ENCODE measurements at regions not wholly inside any gene's neighbourhood (a gene's known extent, or its start where the extent isn't known, plus 50 kb on each side); places are given as distances from the start of the nearest gene placed in this dataset.
"Not testable (repeated sequence)": the region's sequence is repeated elsewhere in the genome, so short reads cannot be mapped to it uniquely, and the experiment has no call there.

DNA sequence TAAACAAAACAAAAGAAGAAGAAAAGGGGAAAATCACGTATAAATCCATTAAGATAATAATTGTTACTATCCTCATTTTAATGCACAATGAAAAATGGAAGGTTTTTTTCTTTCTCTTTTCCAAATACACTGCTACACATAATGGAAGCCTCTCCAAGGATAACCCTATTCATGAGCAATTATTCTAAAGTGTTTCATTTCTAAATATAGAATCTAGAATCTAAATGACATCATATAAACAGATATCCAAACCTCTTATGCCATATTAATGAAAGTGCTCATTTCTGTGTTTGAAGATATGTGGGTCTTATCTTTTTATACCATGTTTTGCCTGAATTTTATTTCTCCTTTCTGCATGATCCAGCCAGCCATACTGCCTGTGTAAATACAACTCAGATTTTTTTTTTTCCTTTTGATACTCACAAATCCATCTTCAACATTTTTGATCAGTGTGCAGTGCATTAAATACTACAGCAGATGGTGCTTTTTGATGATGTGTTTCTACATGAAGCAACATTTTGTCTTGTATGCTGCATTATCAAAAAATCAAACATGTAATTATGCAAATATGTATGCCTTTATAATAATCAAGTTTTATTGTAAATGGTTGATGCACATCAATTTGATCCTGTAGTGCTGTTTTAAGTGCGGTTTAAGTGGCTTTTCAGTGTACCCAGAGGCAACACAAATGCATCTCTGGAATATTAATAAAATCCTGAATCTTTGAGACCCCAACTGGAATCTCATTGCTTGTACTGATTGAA is 625.6 kb upstream of the PTBP2 start:
- Histone ChIP-seq H3K4me3 (ENCODE audit: low read length) (no peak overlapping the region), H3K36me3 (ENCODE audit: control insufficient read depth, insufficient read depth, low read length) (no peaks in the 10 kb centered on the region), H3K4me1 (ENCODE audit: control insufficient read depth, insufficient read depth, low read length) (no peaks in the 10 kb centered on the region), H3K9me3 (ENCODE audit: control insufficient read depth, insufficient read depth, low read length) (no peaks in the 10 kb centered on the region), H3K27me3 (ENCODE audit: control insufficient read depth, insufficient read depth, low read length) (no peaks in the 10 kb centered on the region), H3K27ac (ENCODE audit: low read length) (no peak overlapping the region)
- WGBS (ENCODE audit: insufficient coverage, insufficient read length): no CpG with 5 or more reads among the region's 2 CpGs
- no peak for DNase-seq (ENCODE audit: low read depth, low spot score)

DNA sequence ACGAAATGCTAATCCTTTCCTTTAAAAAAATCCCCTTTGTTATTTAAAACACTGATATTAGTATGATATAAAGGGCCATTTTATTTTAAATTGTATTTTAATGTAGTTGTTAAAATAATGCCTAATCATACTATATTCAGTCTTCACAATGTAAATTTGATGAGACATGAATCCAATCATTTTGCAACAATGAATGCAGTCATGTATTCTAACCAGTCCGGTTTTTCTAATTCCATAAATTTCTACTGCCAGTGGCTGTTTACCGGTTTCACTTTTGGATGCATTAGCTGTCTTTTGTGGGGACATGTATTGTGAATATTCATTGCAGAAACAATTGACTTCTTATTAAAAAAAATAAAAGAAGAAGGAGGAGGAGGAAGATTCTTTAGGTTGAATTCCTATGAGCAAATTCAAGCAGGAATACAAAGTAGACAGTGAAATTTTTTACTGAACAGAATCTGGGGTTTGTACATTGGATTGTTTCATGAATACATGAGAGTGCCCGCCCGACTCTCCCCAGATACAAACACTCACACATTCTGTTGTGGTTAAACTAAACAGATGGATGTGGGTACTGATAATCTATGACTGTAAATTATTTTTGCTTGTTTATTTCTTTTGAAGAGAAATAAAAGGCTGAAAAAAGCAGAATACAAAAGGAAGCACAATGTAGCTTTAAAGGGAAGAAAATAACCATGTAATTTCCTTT is 624.8 kb upstream of the PTBP2 start:
- WGBS (ENCODE audit: insufficient coverage, insufficient read length): no CpG with 5 or more reads among the region's 5 CpGs
- Histone ChIP-seq H3K4me3 (ENCODE audit: low read length) (no peak overlapping the region), H3K27me3 (ENCODE audit: control insufficient read depth, insufficient read depth, low read length) (no peaks in the 10 kb centered on the region), H3K36me3 (ENCODE audit: control insufficient read depth, insufficient read depth, low read length) (no peaks in the 10 kb centered on the region), H3K9me3 (ENCODE audit: control insufficient read depth, insufficient read depth, low read length) (no peaks in the 10 kb centered on the region), H3K27ac (ENCODE audit: low read length) (no peak overlapping the region), H3K4me1 (ENCODE audit: control insufficient read depth, insufficient read depth, low read length) (no peaks in the 10 kb centered on the region)
- DNase-seq (ENCODE audit: low read depth, low spot score): no peak

DNA sequence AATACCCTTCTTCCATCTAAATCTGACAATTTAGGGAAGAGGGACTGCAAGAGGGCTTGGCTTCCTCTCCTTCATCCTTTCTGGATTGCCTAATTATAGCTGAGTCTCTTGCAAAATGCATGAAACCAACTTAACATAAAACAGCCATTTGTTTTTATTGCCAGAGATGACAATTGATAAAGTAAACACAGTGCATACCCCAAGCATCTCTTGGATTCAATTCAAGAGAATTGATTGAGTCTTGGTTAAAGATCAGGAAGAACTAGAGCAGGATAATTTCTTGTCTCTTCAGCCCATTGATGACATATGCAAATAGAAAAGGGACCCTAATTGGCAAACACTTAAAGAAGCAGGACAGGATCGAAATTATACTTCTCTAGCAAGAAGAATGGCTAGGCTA is 617.1 kb upstream of the PTBP2 start:
- H3K4me1 ChIP-seq (ENCODE audit: control insufficient read depth, insufficient read depth, low read length): no peaks in the 10 kb centered on the region
- H3K27me3 ChIP-seq (ENCODE audit: control insufficient read depth, insufficient read depth, low read length): no peaks in the 10 kb centered on the region
- H3K36me3 ChIP-seq (ENCODE audit: control insufficient read depth, insufficient read depth, low read length): no peaks in the 10 kb centered on the region
- H3K27ac ChIP-seq (ENCODE audit: low read length): no peak overlapping the region
- no peaks in the 10 kb centered on the region for H3K9me3 ChIP-seq (ENCODE audit: control insufficient read depth, insufficient read depth, low read length)
- no CpG with 5 or more reads among the region's 1 CpG for WGBS (ENCODE audit: insufficient coverage, insufficient read length)
- no peak for DNase-seq (ENCODE audit: low read depth, low spot score)
- no peak overlapping the region for H3K4me3 ChIP-seq (ENCODE audit: low read length)

DNA sequence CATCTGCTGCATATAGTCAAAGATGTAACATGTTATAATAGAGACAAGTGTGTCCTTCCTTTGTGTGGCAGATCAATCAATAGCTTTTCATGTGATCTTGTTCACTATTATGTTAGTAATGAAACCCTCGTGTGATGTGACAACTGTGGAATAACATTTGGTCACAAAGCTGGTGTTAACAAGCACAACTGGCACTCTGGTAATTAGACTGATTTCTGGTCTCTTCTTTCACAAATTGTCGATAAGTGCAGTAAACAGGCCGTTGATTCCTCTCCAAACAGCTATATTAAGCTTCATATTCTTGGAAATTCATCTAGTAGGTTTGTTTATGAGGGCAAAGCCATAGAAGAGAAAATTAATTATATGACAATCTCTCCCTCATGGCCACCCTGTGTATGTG is 616.7 kb upstream of the PTBP2 start:
- DNase-seq (ENCODE audit: low read depth, low spot score): no peak
- H3K9me3 ChIP-seq (ENCODE audit: control insufficient read depth, insufficient read depth, low read length): no peaks in the 10 kb centered on the region
- no CpG with 5 or more reads among the region's 3 CpGs for whole genome bisulfite sequencing (ENCODE audit: insufficient coverage, insufficient read length)
- no peaks in the 10 kb centered on the region for H3K27me3 ChIP-seq (ENCODE audit: control insufficient read depth, insufficient read depth, low read length)
- H3K36me3 ChIP-seq (ENCODE audit: control insufficient read depth, insufficient read depth, low read length): no peaks in the 10 kb centered on the region
- H3K27ac ChIP-seq (ENCODE audit: low read length): no peak overlapping the region
- H3K4me3 ChIP-seq (ENCODE audit: low read length): no peak overlapping the region
- no peaks in the 10 kb centered on the region for H3K4me1 ChIP-seq (ENCODE audit: control insufficient read depth, insufficient read depth, low read length)

DNA sequence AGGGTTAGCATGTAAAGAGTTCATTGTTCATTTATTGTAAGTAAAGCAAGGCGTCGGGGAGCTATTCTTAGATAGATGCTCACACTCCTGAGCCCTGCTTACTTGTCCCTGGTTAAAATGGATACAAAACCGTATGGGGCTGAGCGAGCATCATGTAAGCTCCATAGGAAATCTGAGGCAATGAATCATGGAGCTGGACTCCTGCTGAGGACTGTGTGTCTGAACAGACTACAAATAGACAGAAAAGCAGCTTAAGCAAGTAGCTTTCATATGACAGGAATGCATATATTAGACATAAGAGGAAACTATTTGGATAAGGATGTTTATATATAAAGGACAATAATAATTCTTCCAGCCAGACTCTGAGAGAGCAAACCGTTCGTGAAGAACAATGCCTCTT is 604.9 kb upstream of the PTBP2 start:
- no peak overlapping the region for H3K4me3 ChIP-seq (ENCODE audit: low read length)
- H3K9me3 ChIP-seq (ENCODE audit: control insufficient read depth, insufficient read depth, low read length): no peaks in the 10 kb centered on the region
- no peaks in the 10 kb centered on the region for H3K27me3 ChIP-seq (ENCODE audit: control insufficient read depth, insufficient read depth, low read length)
- no CpG with 5 or more reads among the region's 6 CpGs for WGBS (ENCODE audit: insufficient coverage, insufficient read length)
- H3K27ac ChIP-seq (ENCODE audit: low read length): no peak overlapping the region
- DNase-seq (ENCODE audit: low read depth, low spot score): no peak
- no peaks in the 10 kb centered on the region for H3K4me1 ChIP-seq (ENCODE audit: control insufficient read depth, insufficient read depth, low read length)
- no peaks in the 10 kb centered on the region for H3K36me3 ChIP-seq (ENCODE audit: control insufficient read depth, insufficient read depth, low read length)

DNA sequence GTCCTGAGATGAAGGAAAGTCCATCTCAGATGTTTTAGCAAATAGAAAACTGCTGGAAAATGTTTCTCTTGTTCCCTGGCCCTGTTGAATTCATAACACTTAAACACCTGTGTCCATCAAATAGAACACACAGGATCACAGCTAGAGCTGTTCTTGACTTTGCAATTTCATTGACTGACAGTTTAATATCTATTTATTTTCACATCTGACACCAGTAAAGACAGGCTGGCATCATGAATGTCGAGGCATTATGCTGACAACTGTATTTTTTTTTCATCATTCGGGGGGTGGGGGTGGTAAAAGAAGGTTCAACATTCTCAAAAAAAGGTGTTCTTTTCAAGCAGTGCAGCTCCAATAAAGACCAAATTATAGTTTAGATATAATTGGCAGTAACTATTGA is 591.2 kb upstream of the PTBP2 start:
- DNase-seq (ENCODE audit: low read depth, low spot score): no peak
- no CpG with 5 or more reads among the region's 2 CpGs for WGBS (ENCODE audit: insufficient coverage, insufficient read length)

DNA sequence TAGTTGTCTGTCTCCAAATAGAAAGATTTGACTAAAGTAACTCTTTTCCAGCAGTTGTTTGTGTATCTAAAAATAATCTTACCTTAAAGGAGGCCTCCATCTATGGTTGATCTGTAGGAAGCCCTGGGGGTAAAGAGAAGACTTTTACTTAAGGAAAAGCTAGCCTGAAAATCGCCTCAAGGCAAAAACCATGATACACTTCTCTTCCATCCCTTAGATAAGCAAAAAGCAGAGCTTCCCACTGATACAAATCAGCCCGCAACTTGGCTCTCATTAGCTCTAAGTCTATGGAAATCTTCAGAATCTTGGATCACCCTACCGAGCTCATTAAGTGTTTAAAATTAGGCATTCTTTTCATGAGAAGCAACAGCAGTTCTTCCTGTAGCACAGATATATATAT is 576.9 kb upstream of the PTBP2 start:
- no peaks in the 10 kb centered on the region for H3K4me1 ChIP-seq (ENCODE audit: control insufficient read depth, insufficient read depth, low read length)

More for the DNA sequence above, 591.2 kb upstream of the PTBP2 start:
- Histone ChIP-seq H3K9me3 (ENCODE audit: control insufficient read depth, insufficient read depth, low read length) (no peaks in the 10 kb centered on the region), H3K4me1 (ENCODE audit: control insufficient read depth, insufficient read depth, low read length) (no peaks in the 10 kb centered on the region), H3K4me3 (ENCODE audit: low read length) (no peak overlapping the region), H3K27me3 (ENCODE audit: control insufficient read depth, insufficient read depth, low read length) (no peaks in the 10 kb centered on the region), H3K27ac (ENCODE audit: low read length) (no peak overlapping the region), H3K36me3 (ENCODE audit: control insufficient read depth, insufficient read depth, low read length) (no peaks in the 10 kb centered on the region)

DNA sequence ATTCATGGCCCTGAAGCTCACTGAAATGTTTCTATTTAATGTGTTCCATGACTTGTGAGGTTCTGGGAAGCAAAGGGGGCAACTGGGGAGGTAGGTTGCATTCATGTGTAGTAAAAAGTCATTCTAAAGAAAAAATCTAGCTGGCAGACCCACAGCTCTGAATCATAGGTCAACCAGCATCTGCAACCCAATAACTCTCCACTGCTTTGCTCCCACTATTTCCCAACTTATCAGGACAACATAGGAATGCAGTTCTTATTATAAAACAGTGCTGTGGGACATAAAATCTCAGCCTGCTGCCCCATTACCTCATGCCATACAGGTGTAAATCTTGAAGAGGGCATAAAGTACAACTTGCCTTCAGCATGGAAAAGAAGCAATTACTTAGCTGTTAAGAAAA is 576.1 kb upstream of the PTBP2 start:
- H3K4me3 ChIP-seq (ENCODE audit: low read length): no peak overlapping the region
- no peaks in the 10 kb centered on the region for H3K4me1 ChIP-seq (ENCODE audit: control insufficient read depth, insufficient read depth, low read length)
- DNase-seq (ENCODE audit: low read depth, low spot score): no peak
- H3K9me3 ChIP-seq (ENCODE audit: control insufficient read depth, insufficient read depth, low read length): no peaks in the 10 kb centered on the region
- H3K27ac ChIP-seq (ENCODE audit: low read length): no peak overlapping the region
- no peaks in the 10 kb centered on the region for H3K36me3 ChIP-seq (ENCODE audit: control insufficient read depth, insufficient read depth, low read length)
- H3K27me3 ChIP-seq (ENCODE audit: control insufficient read depth, insufficient read depth, low read length): no peaks in the 10 kb centered on the region

More for the DNA sequence above, 576.9 kb upstream of the PTBP2 start:
- WGBS (ENCODE audit: insufficient coverage, insufficient read length): no CpG with 5 or more reads among the region's 3 CpGs
- no peaks in the 10 kb centered on the region for H3K27me3 ChIP-seq (ENCODE audit: control insufficient read depth, insufficient read depth, low read length)
- no peaks in the 10 kb centered on the region for H3K9me3 ChIP-seq (ENCODE audit: control insufficient read depth, insufficient read depth, low read length)
- DNase-seq (ENCODE audit: low read depth, low spot score): no peak
- no peaks in the 10 kb centered on the region for H3K36me3 ChIP-seq (ENCODE audit: control insufficient read depth, insufficient read depth, low read length)
- H3K4me3 ChIP-seq (ENCODE audit: low read length): no peak overlapping the region
- no peak overlapping the region for H3K27ac ChIP-seq (ENCODE audit: low read length)

DNA sequence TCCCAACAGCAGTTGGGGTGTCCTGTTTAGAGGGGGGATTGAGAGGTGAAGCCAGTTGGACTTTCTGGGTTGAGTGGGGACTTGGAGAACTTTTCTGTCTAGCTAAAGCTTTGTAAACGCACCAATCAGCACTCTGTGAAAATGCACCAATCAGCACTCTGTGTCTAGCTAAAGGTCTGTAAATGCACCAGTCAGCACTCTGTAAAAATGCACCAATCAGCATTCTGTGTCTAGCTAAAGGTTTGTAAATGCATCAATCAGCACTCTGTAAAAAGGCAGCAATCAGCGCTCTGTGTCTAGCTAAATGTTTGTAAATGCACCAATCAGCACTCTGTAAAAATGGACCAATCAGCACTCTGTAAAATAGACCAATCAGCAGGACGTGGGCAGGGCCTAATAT is 568.6 kb upstream of the PTBP2 start:
- not testable (repeated sequence) for DNase-seq (ENCODE audit: low read depth, low spot score); H3K36me3 ChIP-seq (ENCODE audit: control insufficient read depth, insufficient read depth, low read length); H3K4me3 ChIP-seq (ENCODE audit: low read length); H3K27me3 ChIP-seq (ENCODE audit: control insufficient read depth, insufficient read depth, low read length); H3K4me1 ChIP-seq (ENCODE audit: control insufficient read depth, insufficient read depth, low read length); H3K9me3 ChIP-seq (ENCODE audit: control insufficient read depth, insufficient read depth, low read length); H3K27ac ChIP-seq (ENCODE audit: low read length)
- no CpG with 5 or more reads among the region's 3 CpGs for WGBS (ENCODE audit: insufficient coverage, insufficient read length)

DNA sequence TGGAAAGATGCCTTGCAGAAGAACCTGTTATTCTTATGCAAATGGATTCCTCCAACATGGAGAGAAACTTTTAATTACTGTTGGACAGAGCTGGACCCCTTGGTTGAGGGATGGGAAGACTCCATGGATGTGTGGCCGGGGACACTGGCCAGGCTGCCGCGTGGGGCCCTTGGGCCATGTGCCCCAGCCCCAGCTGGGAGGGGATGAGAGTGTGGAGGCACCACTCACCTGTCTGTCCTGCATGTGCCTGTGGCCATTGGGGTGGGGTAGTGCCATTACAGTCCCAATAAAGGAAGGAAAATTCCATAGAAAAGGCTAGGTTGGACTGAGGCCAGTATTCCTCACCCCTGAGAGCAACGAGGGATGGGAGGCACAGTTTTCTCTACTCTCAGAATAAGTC is 564.5 kb upstream of the PTBP2 start:
- H3K36me3 ChIP-seq (ENCODE audit: control insufficient read depth, insufficient read depth, low read length): no peaks in the 10 kb centered on the region
- no CpG with 5 or more reads among the region's 4 CpGs for WGBS (ENCODE audit: insufficient coverage, insufficient read length)
- DNase-seq (ENCODE audit: low read depth, low spot score): no peak
- no peaks in the 10 kb centered on the region; the same call in 1 of the 2 replicates for H3K9me3 ChIP-seq (ENCODE audit: control insufficient read depth, insufficient read depth, low read length)
- no peaks in the 10 kb centered on the region for H3K27me3 ChIP-seq (ENCODE audit: control insufficient read depth, insufficient read depth, low read length)
- no peaks in the 10 kb centered on the region for H3K4me1 ChIP-seq (ENCODE audit: control insufficient read depth, insufficient read depth, low read length)
- no peak overlapping the region for H3K4me3 ChIP-seq (ENCODE audit: low read length)
- H3K27ac ChIP-seq (ENCODE audit: low read length): no peak overlapping the region

DNA sequence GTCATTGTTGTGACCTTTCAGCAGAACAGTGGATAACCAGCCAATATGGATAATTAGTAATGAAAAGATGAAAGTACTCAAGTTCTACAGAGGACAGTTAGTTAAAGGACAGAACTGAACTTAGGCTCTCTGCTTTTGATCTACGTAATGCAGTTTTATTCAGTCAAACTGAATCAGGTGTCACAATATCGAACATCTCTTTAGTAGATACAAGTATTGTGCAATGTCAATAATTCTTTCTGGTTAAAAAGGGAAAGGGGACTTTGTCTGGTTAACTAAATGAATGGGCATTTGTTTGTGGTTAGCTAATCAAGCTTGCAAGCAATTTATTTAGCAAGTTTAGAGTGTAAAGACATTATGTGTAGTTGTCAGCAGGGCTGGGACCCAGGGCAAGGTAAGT is 562.2 kb upstream of the PTBP2 start:
- Histone ChIP-seq H3K4me3 (ENCODE audit: low read length) (no peak overlapping the region), H3K27me3 (ENCODE audit: control insufficient read depth, insufficient read depth, low read length) (no peaks in the 10 kb centered on the region), H3K9me3 (ENCODE audit: control insufficient read depth, insufficient read depth, low read length) (no peaks in the 10 kb centered on the region; the same call in 1 of the 2 replicates), H3K4me1 (ENCODE audit: control insufficient read depth, insufficient read depth, low read length) (no peaks in the 10 kb centered on the region), H3K27ac (ENCODE audit: low read length) (no peak overlapping the region), H3K36me3 (ENCODE audit: control insufficient read depth, insufficient read depth, low read length) (no peaks in the 10 kb centered on the region)
- no peak for DNase-seq (ENCODE audit: low read depth, low spot score)
- WGBS (ENCODE audit: insufficient coverage, insufficient read length): no CpG with 5 or more reads among the region's 2 CpGs

Measured in iPS DF 6.9 (cell line).